Skin epidermis (tissue), 12 donors: ENCODE measurements at regions not wholly inside any gene's neighbourhood (a gene's known extent, or its start where the extent isn't known, plus 50 kb on each side); places are given as distances from the start of the nearest gene placed in this dataset.

Experiments used
- H3K27ac ChIP-seq, 21 experiments: fragments of 200-600 bp; sonication (generic) in 11 of 21; one replicate each; pipeline ENCODE4 v1.5.0; 2020; ENCODE audit warnings: mild to moderate bottlenecking in 3 of 21, inconsistent platforms in 2 of 21, moderate library complexity in 2 of 21
- H3K4me3 ChIP-seq, 7 experiments: fragments of 200-600 bp; sonication (generic) in 2 of 7; one replicate each; pipeline ENCODE4 v1.5.0; 2020; ENCODE audit warnings: inconsistent platforms in 2 of 7, mild to moderate bottlenecking in 2 of 7, moderate library complexity in 1 of 7

- Histone ChIP-seq H3K4me3 (no peak overlapping the region), H3K27ac (no peak overlapping the region)
Measured at GRCh38 chr7:96499532-96499931, 177.6 kb upstream of the SLC25A13 start.

- Histone ChIP-seq H3K27ac (no peak overlapping the region), H3K4me3 (no peak overlapping the region)
Measured at GRCh38 chr7:96497567-96497966, 175.7 kb upstream of the SLC25A13 start.

- H3K27ac ChIP-seq: no peak overlapping the region
- H3K4me3 ChIP-seq: no peak overlapping the region
Measured at GRCh38 chr7:96495751-96496216, 173.9 kb upstream of the SLC25A13 start.

- Histone ChIP-seq H3K4me3 (no peak overlapping the region), H3K27ac (peak overlapping the region in 8 of 21 experiments; percentile 3 to 54 (median 34))
Measured at GRCh38 chr7:96486681-96487080, 164.8 kb upstream of the SLC25A13 start.

- no peak overlapping the region for H3K27ac ChIP-seq
- no peak overlapping the region for H3K4me3 ChIP-seq
Measured at GRCh38 chr7:96484845-96485244, 162.9 kb upstream of the SLC25A13 start.

GRCh38 chr7:96484091-96484490, 162.2 kb upstream of the SLC25A13 start:
- Histone ChIP-seq H3K4me3 (no peak overlapping the region), H3K27ac (no peak overlapping the region)

- no peak overlapping the region for H3K4me3 ChIP-seq
- H3K27ac ChIP-seq: no peak overlapping the region
Measured at GRCh38 chr7:96481796-96482195, 159.9 kb upstream of the SLC25A13 start.

GRCh38 chr7:96479015-96479645, 157.2 kb upstream of the SLC25A13 start:
- Histone ChIP-seq H3K27ac (peak overlapping the region in 2 of 21 experiments; percentile 8 to 36), H3K4me3 (no peak overlapping the region)

GRCh38 chr7:96471606-96472005, 149.7 kb upstream of the SLC25A13 start:
- H3K4me3 ChIP-seq: no peak overlapping the region
- no peak overlapping the region for H3K27ac ChIP-seq

GRCh38 chr7:96452146-96452545, 130.2 kb upstream of the SLC25A13 start:
- Histone ChIP-seq H3K4me3 (no peak overlapping the region), H3K27ac (no peak overlapping the region)

- Histone ChIP-seq H3K4me3 (no peak overlapping the region), H3K27ac (no peak overlapping the region)
Measured at GRCh38 chr7:96449094-96449493, 127.2 kb upstream of the SLC25A13 start.

GRCh38 chr7:96447109-96447645, 125.3 kb upstream of the SLC25A13 start:
- Histone ChIP-seq H3K27ac (no peak overlapping the region), H3K4me3 (no peak overlapping the region)

- Histone ChIP-seq H3K4me3 (no peak overlapping the region), H3K27ac (no peak overlapping the region)
Measured at GRCh38 chr7:96441436-96442084, 119.7 kb upstream of the SLC25A13 start.

- no peak overlapping the region for H3K4me3 ChIP-seq
- H3K27ac ChIP-seq: no peak overlapping the region
Measured at GRCh38 chr7:96440328-96440727, 118.4 kb upstream of the SLC25A13 start.

GRCh38 chr7:96436880-96437279, 115.0 kb upstream of the SLC25A13 start:
- Histone ChIP-seq H3K27ac (no peak overlapping the region), H3K4me3 (no peak overlapping the region)

- Histone ChIP-seq H3K27ac (no peak overlapping the region), H3K4me3 (no peak overlapping the region)
Measured at GRCh38 chr7:96430356-96430755, 108.5 kb upstream of the SLC25A13 start.

GRCh38 chr7:96427143-96427542, 105.2 kb upstream of the SLC25A13 start:
- Histone ChIP-seq H3K27ac (no peak overlapping the region), H3K4me3 (no peak overlapping the region)

- Histone ChIP-seq H3K27ac (peak overlapping the region in 1 of 21 experiments; percentile 10), H3K4me3 (no peak overlapping the region)
Measured at GRCh38 chr7:96426685-96427084, 104.8 kb upstream of the SLC25A13 start.

- Histone ChIP-seq H3K4me3 (no peak overlapping the region), H3K27ac (peak overlapping the region in 1 of 21 experiments; percentile 10)
Measured at GRCh38 chr7:96426027-96426426, 104.1 kb upstream of the SLC25A13 start.

GRCh38 chr7:96424411-96424810, 102.5 kb upstream of the SLC25A13 start:
- Histone ChIP-seq H3K27ac (no peak overlapping the region), H3K4me3 (no peak overlapping the region)

GRCh38 chr7:96422388-96422787, 100.5 kb upstream of the SLC25A13 start:
- Histone ChIP-seq H3K4me3 (no peak overlapping the region), H3K27ac (no peak overlapping the region)
